ENCODE measurements at regions not wholly inside any gene's neighbourhood (a gene's known extent, or its start where the extent isn't known, plus 50 kb on each side); places are given as distances from the start of the nearest gene placed in this dataset.

- TF ChIP-seq ZNF224 (CRISPR knock-in tag; IDR thresholded peaks at IDR 0.05): no peak
- no peak for TF ChIP-seq ATF2 (CRISPR knock-in tag; IDR thresholded peaks at IDR 0.05)
Measured at GRCh38 chr7:125847055-125847454, 917.4 kb upstream of the POT1 start.
